ENCODE measurements at regions not wholly inside any gene's neighbourhood (a gene's known extent, or its start where the extent isn't known, plus 50 kb on each side); places are given as distances from the start of the nearest gene placed in this dataset.
A peak's percentile ranks its signal among the peaks of the same experiment; 100 is the strongest.

DNA sequence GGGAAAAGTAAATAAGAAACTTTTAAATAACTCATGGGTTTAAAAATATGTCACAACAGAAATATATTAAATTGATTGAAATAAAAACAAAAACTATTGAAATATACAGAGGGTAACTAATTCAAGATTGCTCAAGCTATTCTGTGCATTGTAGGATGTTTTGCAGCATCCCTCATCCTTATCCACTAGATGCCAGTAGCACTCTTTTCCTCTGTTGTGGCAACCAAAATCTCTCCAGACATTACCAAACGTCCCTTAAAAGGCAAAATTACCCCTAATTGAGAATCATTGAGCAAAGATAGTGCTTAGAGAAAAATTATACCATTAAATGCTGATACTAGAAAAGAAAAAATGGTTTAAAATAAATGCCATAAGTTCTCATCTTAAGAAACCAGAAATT lies 682.6 kb downstream of the RWDD3 start:
- TF ChIP-seq CTCF (IDR thresholded peaks at IDR 0.05; ENCODE audit: control insufficient read depth, extremely low read depth, insufficient read depth): peak; percentile 44
- no peak for DNase-seq (ENCODE audit: low read depth)

DNA sequence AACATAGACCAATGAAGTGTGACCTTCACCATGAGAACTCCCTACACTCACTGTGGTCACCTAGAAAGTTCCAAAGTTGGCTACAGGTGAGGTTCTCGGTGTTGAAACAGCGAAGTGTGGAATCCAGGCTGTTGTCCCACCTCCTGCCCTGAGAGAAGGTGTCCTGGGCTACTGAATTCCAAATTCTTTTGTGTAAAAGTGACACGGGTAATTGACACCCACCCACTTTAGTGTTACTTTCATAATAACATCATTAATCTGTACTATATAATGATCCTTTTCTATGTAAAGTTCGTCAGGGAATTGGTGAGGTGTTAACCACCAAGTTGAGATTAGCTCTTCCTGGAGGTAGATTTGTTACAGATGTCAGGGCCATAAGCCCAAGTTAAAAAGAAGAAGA lies 690.7 kb downstream of the RWDD3 start:
- no peak overlapping the region for H3K4me3 ChIP-seq (ENCODE audit: low read depth, low read length)
- no peak for DNase-seq (ENCODE audit: low read depth)
- no peak for TF ChIP-seq CTCF (IDR thresholded peaks at IDR 0.05; ENCODE audit: control insufficient read depth, extremely low read depth, insufficient read depth)

More for the DNA sequence above, 682.6 kb downstream of the RWDD3 start:
- H3K4me3 ChIP-seq (ENCODE audit: low read depth, low read length): no peak overlapping the region

GRCh38 chr1:95926331-95926730 lies 692.3 kb downstream of the RWDD3 start:
- no peak overlapping the region for H3K4me3 ChIP-seq (ENCODE audit: low read depth, low read length)
- no peak for TF ChIP-seq CTCF (IDR thresholded peaks at IDR 0.05; ENCODE audit: control insufficient read depth, extremely low read depth, insufficient read depth)
- no peak for DNase-seq (ENCODE audit: low read depth)

DNA sequence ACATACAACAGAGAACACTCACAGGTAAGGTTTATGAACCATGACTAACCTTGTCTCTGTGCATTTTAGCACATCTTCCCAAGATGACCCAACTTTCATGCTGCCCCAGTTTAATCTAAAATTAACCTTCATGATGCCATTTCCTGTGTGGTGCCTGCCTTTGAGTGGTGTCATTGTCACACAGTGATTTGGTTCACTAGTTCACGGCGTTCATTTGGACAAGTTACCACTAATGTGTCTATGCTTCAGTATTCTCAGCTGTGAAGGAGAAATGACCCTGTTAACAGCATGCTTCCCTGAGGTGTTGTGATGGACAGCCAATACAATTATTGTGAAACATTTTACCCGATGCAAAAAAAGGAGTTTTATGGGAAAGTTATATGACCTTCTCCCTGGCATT lies 693.1 kb downstream of the RWDD3 start:
- TF ChIP-seq CTCF (IDR thresholded peaks at IDR 0.05; ENCODE audit: control insufficient read depth, extremely low read depth, insufficient read depth): no peak
- DNase-seq (ENCODE audit: low read depth): no peak
- H3K4me3 ChIP-seq (ENCODE audit: low read depth, low read length): no peak overlapping the region

DNA sequence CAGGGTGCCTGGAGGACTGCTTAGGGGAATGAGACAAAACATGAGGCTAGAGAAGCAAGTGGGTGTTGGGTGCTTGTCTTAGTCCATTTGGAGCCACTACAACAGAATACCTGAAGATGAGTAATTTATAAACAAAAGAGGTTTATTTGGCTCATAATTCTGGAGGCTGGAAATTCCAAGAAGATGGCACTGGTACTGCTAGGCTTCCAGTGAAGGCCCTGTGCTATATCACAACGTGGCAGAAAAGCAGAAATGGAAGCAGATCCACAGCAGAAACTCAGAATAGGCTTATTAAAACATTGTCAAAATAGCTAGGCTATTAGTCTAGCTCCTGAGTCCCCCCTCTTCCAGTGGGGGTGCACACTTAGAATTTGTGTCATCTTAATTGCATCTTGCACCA lies 701.7 kb downstream of the RWDD3 start:
- no peak overlapping the region for H3K4me3 ChIP-seq (ENCODE audit: low read depth, low read length)
- TF ChIP-seq CTCF (IDR thresholded peaks at IDR 0.05; ENCODE audit: control insufficient read depth, extremely low read depth, insufficient read depth): no peak
- DNase-seq (ENCODE audit: low read depth): no peak

GRCh38 chr1:95941121-95941798 lies 707.2 kb downstream of the RWDD3 start:
- no peak overlapping the region for H3K4me3 ChIP-seq (ENCODE audit: low read depth, low read length)
- TF ChIP-seq CTCF (IDR thresholded peaks at IDR 0.05; ENCODE audit: control insufficient read depth, extremely low read depth, insufficient read depth): no peak

GRCh38 chr1:95948023-95948422 lies 714.0 kb downstream of the RWDD3 start:
- no peak for DNase-seq (ENCODE audit: low read depth)
- TF ChIP-seq CTCF (IDR thresholded peaks at IDR 0.05; ENCODE audit: control insufficient read depth, extremely low read depth, insufficient read depth): no peak
- H3K4me3 ChIP-seq (ENCODE audit: low read depth, low read length): no peak overlapping the region

More at GRCh38 chr1:95941121-95941798, 707.2 kb downstream of the RWDD3 start:
- no peak for DNase-seq (ENCODE audit: low read depth)
